Upper lobe of left lung (tissue), 4 donors: ENCODE measurements at regions not wholly inside any gene's neighbourhood (a gene's known extent, or its start where the extent isn't known, plus 50 kb on each side); places are given as distances from the start of the nearest gene placed in this dataset.

Experiments used
- CTCF ChIP-seq, 6 experiments: fragments of 450-650 bp in 4 of 6; fragments of 200-600 bp in 2 of 6; sonication (generic) in 2 of 6; IDR thresholded peaks; one replicate each; pipeline ENCODE4 v1.5.1; 2016 to 2019; ENCODE audit warnings: antibody characterized with exemption in 6 of 6
- POLR2AphosphoS5 ChIP-seq, 2 donors: sonication (generic); formaldehyde crosslinking; IDR thresholded peaks; one replicate each; pipeline ENCODE4 v1.5.1; 2017; ENCODE audit warnings: antibody characterized with exemption in 2 of 2

- no peak for TF ChIP-seq CTCF (IDR thresholded peaks at IDR 0.05)
- no peak for TF ChIP-seq POLR2AphosphoS5 (IDR thresholded peaks at IDR 0.05)
Measured at GRCh38 chr15:62611002-62611401, 431.5 kb upstream of the TPM1 start.
